ENCODE measurements at regions not wholly inside any gene's neighbourhood (a gene's known extent, or its start where the extent isn't known, plus 50 kb on each side); places are given as distances from the start of the nearest gene placed in this dataset.

- no peak overlapping the region for H3K4me3 Mint-ChIP-seq (ENCODE audit: unreplicated experiment)
- no peaks in the 10 kb centered on the region for H3K27me3 Mint-ChIP-seq (ENCODE audit: unreplicated experiment)
- no peak for DNase-seq
- no peak overlapping the region for H3K27ac Mint-ChIP-seq (ENCODE audit: unreplicated experiment)
- no peak for TF ChIP-seq CTCF (IDR thresholded peaks at IDR 0.05; ENCODE audit: partially characterized antibody, unreplicated experiment)
- H3K36me3 Mint-ChIP-seq (ENCODE audit: unreplicated experiment), result no peaks in the 10 kb centered on the region
- peaks cover 9% of the 10 kb centered on the region for H3K4me1 Mint-ChIP-seq (ENCODE audit: low read depth, unreplicated experiment)
- H3K9me3 Mint-ChIP-seq (ENCODE audit: unreplicated experiment), result no peaks in the 10 kb centered on the region
Measured at GRCh38 chr7:114158275-114158674, 239.5 kb upstream of the PPP1R3A start.

- DNase-seq, result no peak
- Mint-ChIP-seq H3K27ac (ENCODE audit: unreplicated experiment) (no peak overlapping the region), H3K27me3 (ENCODE audit: unreplicated experiment) (no peaks in the 10 kb centered on the region), H3K4me3 (ENCODE audit: unreplicated experiment) (no peak overlapping the region), H3K9me3 (ENCODE audit: unreplicated experiment) (no peaks in the 10 kb centered on the region), H3K4me1 (ENCODE audit: low read depth, unreplicated experiment) (peaks cover 16% of the 10 kb centered on the region), H3K36me3 (ENCODE audit: unreplicated experiment) (no peaks in the 10 kb centered on the region)
- no peak for TF ChIP-seq CTCF (IDR thresholded peaks at IDR 0.05; ENCODE audit: partially characterized antibody, unreplicated experiment)
Measured at GRCh38 chr7:114156178-114156577, 237.4 kb upstream of the PPP1R3A start.

- Mint-ChIP-seq H3K4me1 (ENCODE audit: low read depth, unreplicated experiment) (peaks cover 18% of the 10 kb centered on the region), H3K4me3 (ENCODE audit: unreplicated experiment) (no peak overlapping the region), H3K27me3 (ENCODE audit: unreplicated experiment) (no peaks in the 10 kb centered on the region), H3K36me3 (ENCODE audit: unreplicated experiment) (no peaks in the 10 kb centered on the region), H3K27ac (ENCODE audit: unreplicated experiment) (no peak overlapping the region), H3K9me3 (ENCODE audit: unreplicated experiment) (no peaks in the 10 kb centered on the region)
- DNase-seq, result no peak
- TF ChIP-seq CTCF (IDR thresholded peaks at IDR 0.05; ENCODE audit: partially characterized antibody, unreplicated experiment), result no peak
Measured at GRCh38 chr7:114155116-114156110, 236.6 kb upstream of the PPP1R3A start.

- Mint-ChIP-seq H3K27ac (ENCODE audit: unreplicated experiment) (no peak overlapping the region), H3K4me3 (ENCODE audit: unreplicated experiment) (no peak overlapping the region), H3K9me3 (ENCODE audit: unreplicated experiment) (no peaks in the 10 kb centered on the region), H3K27me3 (ENCODE audit: unreplicated experiment) (no peaks in the 10 kb centered on the region), H3K4me1 (ENCODE audit: low read depth, unreplicated experiment) (peaks cover 18% of the 10 kb centered on the region), H3K36me3 (ENCODE audit: unreplicated experiment) (no peaks in the 10 kb centered on the region)
- TF ChIP-seq CTCF (IDR thresholded peaks at IDR 0.05; ENCODE audit: partially characterized antibody, unreplicated experiment), result no peak
- DNase-seq, result no peak
Measured at GRCh38 chr7:114153700-114154099, 234.9 kb upstream of the PPP1R3A start.

GRCh38 chr7:114152314-114152938, 233.6 kb upstream of the PPP1R3A start:
- Mint-ChIP-seq H3K9me3 (ENCODE audit: unreplicated experiment) (no peaks in the 10 kb centered on the region), H3K27ac (ENCODE audit: unreplicated experiment) (no peak overlapping the region), H3K4me3 (ENCODE audit: unreplicated experiment) (no peak overlapping the region), H3K27me3 (ENCODE audit: unreplicated experiment) (no peaks in the 10 kb centered on the region), H3K4me1 (ENCODE audit: low read depth, unreplicated experiment) (peaks cover 18% of the 10 kb centered on the region), H3K36me3 (ENCODE audit: unreplicated experiment) (no peaks in the 10 kb centered on the region)
- DNase-seq, result no peak
- no peak for TF ChIP-seq CTCF (IDR thresholded peaks at IDR 0.05; ENCODE audit: partially characterized antibody, unreplicated experiment)
